ENCODE measurements at regions not wholly inside any gene's neighbourhood (a gene's known extent, or its start where the extent isn't known, plus 50 kb on each side); places are given as distances from the start of the nearest gene placed in this dataset.

GRCh38 chr17:36817483-36818048, 119.7 kb upstream of the LHX1 start:
- no peak for DNase-seq

- no peak for DNase-seq
Observed at GRCh38 chr17:36818134-36818825, 119.0 kb upstream of the LHX1 start.

GRCh38 chr17:36823850-36824677, 113.2 kb upstream of the LHX1 start:
- DNase-seq = no peak

GRCh38 chr17:36824678-36825101, 112.6 kb upstream of the LHX1 start:
- no peak for DNase-seq

GRCh38 chr17:36825113-36825512, 112.2 kb upstream of the LHX1 start:
- DNase-seq = no peak

GRCh38 chr17:36825521-36825920, 111.8 kb upstream of the LHX1 start:
- DNase-seq = no peak

GRCh38 chr17:36825951-36826350, 111.3 kb upstream of the LHX1 start:
- no peak for DNase-seq

- no peak for DNase-seq
Observed at GRCh38 chr17:36827081-36827480, 110.2 kb upstream of the LHX1 start.

- DNase-seq = no peak
Observed at GRCh38 chr17:36829676-36830075, 107.6 kb upstream of the LHX1 start.

- DNase-seq = no peak
Observed at GRCh38 chr17:36833279-36833678, 104.0 kb upstream of the LHX1 start.

GRCh38 chr17:36835036-36835435, 102.2 kb upstream of the LHX1 start:
- DNase-seq = no peak

- DNase-seq = no peak
Observed at GRCh38 chr17:36837195-36837938, 99.9 kb upstream of the LHX1 start.

- DNase-seq = no peak
Observed at GRCh38 chr17:36837939-36838272, 99.4 kb upstream of the LHX1 start.

GRCh38 chr17:36839256-36839655, 98.0 kb upstream of the LHX1 start:
- no peak for DNase-seq

- no peak for DNase-seq
Observed at GRCh38 chr17:36840796-36841195, 96.5 kb upstream of the LHX1 start.

- DNase-seq = no peak
Observed at GRCh38 chr17:36842231-36842819, 95.0 kb upstream of the LHX1 start.

- DNase-seq = no peak
Observed at GRCh38 chr17:36842963-36843558, 94.2 kb upstream of the LHX1 start.

- no peak for DNase-seq
Observed at GRCh38 chr17:36844013-36844412, 93.3 kb upstream of the LHX1 start.

- DNase-seq = no peak
Observed at GRCh38 chr17:36844601-36845000, 92.7 kb upstream of the LHX1 start.

- DNase-seq = no peak
Observed at GRCh38 chr17:36845916-36846315, 91.4 kb upstream of the LHX1 start.

GRCh38 chr17:36846410-36847292, 90.6 kb upstream of the LHX1 start:
- DNase-seq = no peak
